ENCODE measurements at regions not wholly inside any gene's neighbourhood (a gene's known extent, or its start where the extent isn't known, plus 50 kb on each side); places are given as distances from the start of the nearest gene placed in this dataset.

- no peaks in the 10 kb centered on the region for H3K4me1 ChIP-seq (ENCODE audit: insufficient read depth)
- no peaks in the 10 kb centered on the region for H3K79me2 ChIP-seq (ENCODE audit: insufficient read depth)
- H3F3A ChIP-seq (ENCODE audit: insufficient read depth): no peaks in the 10 kb centered on the region
- H3K9me2 ChIP-seq (ENCODE audit: insufficient read depth): no peaks in the 10 kb centered on the region
- H4K20me1 ChIP-seq (ENCODE audit: insufficient read depth): no peaks in the 10 kb centered on the region
- H3K4me3 ChIP-seq: no peak overlapping the region
- in situ Hi-C loops (cut with MboI): no loop called here
- H3K9ac ChIP-seq: no peak overlapping the region
- H2AFZ ChIP-seq: no peak overlapping the region
- TF ChIP-seq EZH2 (IDR thresholded peaks at IDR 0.05; ENCODE audit: insufficient read depth, poor library complexity, severe bottlenecking) (no peak), EZH2phosphoT487 (IDR thresholded peaks at IDR 0.05; ENCODE audit: insufficient read depth, low read depth) (no peak)
- DNase-seq: no peak
- H3K4me2 ChIP-seq (ENCODE audit: unreplicated experiment): no peak overlapping the region
- no peaks in the 10 kb centered on the region for H3K9me3 ChIP-seq (ENCODE audit: low read depth)
- no peaks in the 10 kb centered on the region for H3K27me3 ChIP-seq (replicated peaks; ENCODE audit: insufficient read depth)
- H3K27ac ChIP-seq: no peak overlapping the region
- H3K36me3 ChIP-seq (ENCODE audit: low read depth): no peaks in the 10 kb centered on the region
- 0 to 5% methylated on average over 1 of the region's 1 CpG for WGBS, 2 experiments (ENCODE audit: low coverage in 1 of 2, low lambda C conversion rate in 2 of 2, missing lambda C conversion rate in 2 of 2)
Observed at GRCh38 chr4:133347409-133347808, 198.3 kb downstream of the PCDH10 start.

DNA sequence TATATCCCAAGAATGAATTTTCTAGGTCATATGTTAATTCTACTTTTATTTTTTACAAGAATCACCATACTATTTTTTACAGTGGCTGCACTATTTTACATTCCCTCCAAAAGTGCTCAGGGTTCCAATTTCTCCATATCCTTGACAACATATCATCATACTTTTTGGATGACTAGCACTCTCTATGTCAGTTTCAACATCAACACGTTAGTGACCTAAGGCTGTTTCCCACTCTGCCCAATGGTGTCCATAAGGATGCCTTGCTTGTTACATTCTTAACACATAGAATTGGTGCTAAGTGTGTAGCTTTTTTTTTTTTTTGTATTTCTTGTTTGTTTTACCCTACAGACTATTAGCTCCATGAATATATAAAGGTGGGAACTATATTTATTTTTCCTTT lies 175.4 kb downstream of the PCDH10 start:
- H3K4me3 ChIP-seq: no peak overlapping the region
- H3K4me1 ChIP-seq (ENCODE audit: insufficient read depth): no peaks in the 10 kb centered on the region
- H3K9me3 ChIP-seq (ENCODE audit: low read depth): no peaks in the 10 kb centered on the region
- DNase-seq: no peak
- H3F3A ChIP-seq (ENCODE audit: insufficient read depth): no peaks in the 10 kb centered on the region
- H2AFZ ChIP-seq: no peak overlapping the region
- H3K79me2 ChIP-seq (ENCODE audit: insufficient read depth): no peaks in the 10 kb centered on the region
- WGBS, 2 experiments (ENCODE audit: low coverage in 1 of 2, low lambda C conversion rate in 2 of 2, missing lambda C conversion rate in 2 of 2): 9 to 10% methylated on average over 1 of the region's 1 CpG
- H3K9me2 ChIP-seq (ENCODE audit: insufficient read depth): no peaks in the 10 kb centered on the region
- H3K27ac ChIP-seq: no peak overlapping the region
- no peaks in the 10 kb centered on the region for H3K27me3 ChIP-seq (replicated peaks; ENCODE audit: insufficient read depth)
- H3K36me3 ChIP-seq (ENCODE audit: low read depth): no peaks in the 10 kb centered on the region
- H3K4me2 ChIP-seq (ENCODE audit: unreplicated experiment): no peak overlapping the region
- no peak overlapping the region for H3K9ac ChIP-seq
- in situ Hi-C loops (cut with MboI): no loop called here
- TF ChIP-seq EZH2phosphoT487 (IDR thresholded peaks at IDR 0.05; ENCODE audit: insufficient read depth, low read depth) (no peak), EZH2 (IDR thresholded peaks at IDR 0.05; ENCODE audit: insufficient read depth, poor library complexity, severe bottlenecking) (no peak)
- H4K20me1 ChIP-seq (ENCODE audit: insufficient read depth): no peaks in the 10 kb centered on the region

- H3K27ac ChIP-seq: no peak overlapping the region
- H3K9me3 ChIP-seq (ENCODE audit: low read depth): no peaks in the 10 kb centered on the region
- no peak overlapping the region for H3K4me3 ChIP-seq
- no peak overlapping the region for H3K4me2 ChIP-seq (ENCODE audit: unreplicated experiment)
- H4K20me1 ChIP-seq (ENCODE audit: insufficient read depth): no peaks in the 10 kb centered on the region
- no peak overlapping the region for H3K9ac ChIP-seq
- no peaks in the 10 kb centered on the region for H3K9me2 ChIP-seq (ENCODE audit: insufficient read depth)
- no peak overlapping the region for H2AFZ ChIP-seq
- H3F3A ChIP-seq (ENCODE audit: insufficient read depth): no peaks in the 10 kb centered on the region
- TF ChIP-seq EZH2phosphoT487 (IDR thresholded peaks at IDR 0.05; ENCODE audit: insufficient read depth, low read depth): no peak
- no peak for TF ChIP-seq EZH2 (IDR thresholded peaks at IDR 0.05; ENCODE audit: insufficient read depth, poor library complexity, severe bottlenecking)
- no peaks in the 10 kb centered on the region for H3K79me2 ChIP-seq (ENCODE audit: insufficient read depth)
- no peak for DNase-seq
- no peaks in the 10 kb centered on the region for H3K36me3 ChIP-seq (ENCODE audit: low read depth)
- no peaks in the 10 kb centered on the region for H3K4me1 ChIP-seq (ENCODE audit: insufficient read depth)
- WGBS, 2 experiments (ENCODE audit: low coverage in 1 of 2, low lambda C conversion rate in 2 of 2, missing lambda C conversion rate in 2 of 2): 17 to 21% methylated on average over 3 of the region's 3 CpGs
- H3K27me3 ChIP-seq (replicated peaks; ENCODE audit: insufficient read depth): no peaks in the 10 kb centered on the region
- in situ Hi-C loops (cut with MboI): no loop called here
Observed at GRCh38 chr4:133323670-133324069, 174.6 kb downstream of the PCDH10 start.

GRCh38 chr4:133320576-133321170 lies 171.6 kb downstream of the PCDH10 start:
- H3K27ac ChIP-seq: no peak overlapping the region
- H3K36me3 ChIP-seq (ENCODE audit: low read depth): no peaks in the 10 kb centered on the region
- H3K9me2 ChIP-seq (ENCODE audit: insufficient read depth): no peaks in the 10 kb centered on the region
- H3K9ac ChIP-seq: no peak overlapping the region
- in situ Hi-C loops (cut with MboI): no loop called here
- DNase-seq: peak; percentile 36
- H3F3A ChIP-seq (ENCODE audit: insufficient read depth): no peaks in the 10 kb centered on the region
- H3K4me1 ChIP-seq (ENCODE audit: insufficient read depth): no peaks in the 10 kb centered on the region
- H3K4me2 ChIP-seq (ENCODE audit: unreplicated experiment): no peak overlapping the region
- H3K27me3 ChIP-seq (replicated peaks; ENCODE audit: insufficient read depth): no peaks in the 10 kb centered on the region
- H3K9me3 ChIP-seq (ENCODE audit: low read depth): no peaks in the 10 kb centered on the region
- no peak for TF ChIP-seq EZH2 (IDR thresholded peaks at IDR 0.05; ENCODE audit: insufficient read depth, poor library complexity, severe bottlenecking)
- TF ChIP-seq EZH2phosphoT487 (IDR thresholded peaks at IDR 0.05; ENCODE audit: insufficient read depth, low read depth): no peak
- H3K79me2 ChIP-seq (ENCODE audit: insufficient read depth): no peaks in the 10 kb centered on the region
- H2AFZ ChIP-seq: no peak overlapping the region
- H4K20me1 ChIP-seq (ENCODE audit: insufficient read depth): no peaks in the 10 kb centered on the region
- WGBS, 2 experiments (ENCODE audit: low coverage in 1 of 2, low lambda C conversion rate in 2 of 2, missing lambda C conversion rate in 2 of 2): 0 to 4% methylated on average over 2 of the region's 2 CpGs
- H3K4me3 ChIP-seq: no peak overlapping the region

DNA sequence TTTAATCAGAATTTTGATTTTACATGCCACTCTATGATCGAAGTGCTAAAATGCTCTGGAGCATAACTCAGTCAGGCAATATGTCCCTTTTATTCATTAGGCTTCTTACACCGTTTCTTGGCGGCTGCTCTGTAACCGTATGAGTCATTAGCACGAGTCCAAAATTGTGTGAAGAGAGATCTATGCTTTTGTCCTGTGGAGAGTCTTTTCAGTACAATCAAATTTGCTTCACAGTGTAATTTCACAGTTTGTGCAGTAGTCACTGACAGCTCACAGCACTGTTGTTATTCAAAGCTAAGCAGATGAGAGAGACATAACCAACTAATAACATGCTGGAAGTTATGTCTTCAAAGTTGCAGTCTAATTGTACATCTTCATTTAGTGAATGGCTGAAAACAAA lies 167.8 kb downstream of the PCDH10 start:
- peak; percentile 2 for DNase-seq
- no peak overlapping the region for H3K4me2 ChIP-seq (ENCODE audit: unreplicated experiment)
- no peak overlapping the region for H3K4me3 ChIP-seq
- H4K20me1 ChIP-seq (ENCODE audit: insufficient read depth): no peaks in the 10 kb centered on the region
- no peaks in the 10 kb centered on the region for H3F3A ChIP-seq (ENCODE audit: insufficient read depth)
- H3K9ac ChIP-seq: no peak overlapping the region
- no peak overlapping the region for H3K27ac ChIP-seq
- no peaks in the 10 kb centered on the region for H3K27me3 ChIP-seq (replicated peaks; ENCODE audit: insufficient read depth)
- in situ Hi-C loops (cut with MboI): no loop called here
- H3K9me3 ChIP-seq (ENCODE audit: low read depth): no peaks in the 10 kb centered on the region
- no peak for TF ChIP-seq EZH2 (IDR thresholded peaks at IDR 0.05; ENCODE audit: insufficient read depth, poor library complexity, severe bottlenecking)
- no peak for TF ChIP-seq EZH2phosphoT487 (IDR thresholded peaks at IDR 0.05; ENCODE audit: insufficient read depth, low read depth)
- no peaks in the 10 kb centered on the region for H3K9me2 ChIP-seq (ENCODE audit: insufficient read depth)
- H3K36me3 ChIP-seq (ENCODE audit: low read depth): no peaks in the 10 kb centered on the region
- no peaks in the 10 kb centered on the region for H3K79me2 ChIP-seq (ENCODE audit: insufficient read depth)
- H3K4me1 ChIP-seq (ENCODE audit: insufficient read depth): no peaks in the 10 kb centered on the region
- H2AFZ ChIP-seq: no peak overlapping the region
- 1 to 3% methylated on average over 5 of the region's 5 CpGs for WGBS, 2 experiments (ENCODE audit: low coverage in 1 of 2, low lambda C conversion rate in 2 of 2, missing lambda C conversion rate in 2 of 2)

Measured in GM23248 (cell line).